Right lobe of liver (tissue), 4 donors: ENCODE measurements at regions not wholly inside any gene's neighbourhood (a gene's known extent, or its start where the extent isn't known, plus 50 kb on each side); places are given as distances from the start of the nearest gene placed in this dataset.
"Not testable (repeated sequence)": the region's sequence is repeated elsewhere in the genome, so short reads cannot be mapped to it uniquely, and the experiment has no call there.

Experiments
- CTCF ChIP-seq, 4 donors: fragments of 200-600 bp in 3 of 4; fragments of 450-650 bp in 1 of 4; IDR thresholded peaks; one replicate each; pipeline versions ENCODE4 v1.5.1 to v1.8.0; 2016 to 2022; ENCODE audit warnings: antibody characterized with exemption in 4 of 4, mild to moderate bottlenecking in 2 of 4
- POLR2A ChIP-seq: fragments of 450-650 bp; IDR thresholded peaks from one replicate; pipeline ENCODE4 v1.6.1; 2017; ENCODE audit warnings: antibody characterized with exemption, mild to moderate bottlenecking
- donor health status: DM: no; HTN: no; CAD: no.
- donor health status: DM: no; HTN: no; CAD: no.
- donor health status: DM: no; HTN: yes; CAD: no.

GRCh38 chr20:25902321-25902720 is 205.7 kb upstream of the ZNF337 start:
- not testable (repeated sequence) for TF ChIP-seq CTCF (IDR thresholded peaks at IDR 0.05); POLR2A
